HepG2 (cell line): ENCODE measurements at regions not wholly inside any gene's neighbourhood (a gene's known extent, or its start where the extent isn't known, plus 50 kb on each side); places are given as distances from the start of the nearest gene placed in this dataset.

Source experiments
- ATAC-seq: fragments of 200-7000 bp; cut with Tn5 transposase; 3 replicates; pipeline ENCODE4 v1.9.1; 2020; ENCODE audit warnings: mild to moderate bottlenecking, moderate library complexity
- BruUV-seq: library from RNA; stranded (reverse); fragments of 400-500 nt; replicated peaks from 2 replicates; lab custom pipeline; 2021; lab: Mats Ljungman, UMichigan
- CTCF ChIA-PET: fragments of 300-600 bp; formaldehyde crosslinking; extraction: SDS; loops from one replicate; lab custom pipeline; 2021; ENCODE audit warnings: low total read pairs, inconsistent platforms, low intra/inter-chr PET ratio; lab: Yijun Ruan, JAX
- POLR2A ChIA-PET: fragments of 350-600 bp; sonication (Branson Sonifier 250); formaldehyde crosslinking; loops from one replicate; lab custom pipeline; 2020; ENCODE audit warnings: antibody characterized with exemption, inconsistent platforms; lab: Yijun Ruan, JAX
- DNase-seq: peaks from one replicate; pipeline ENCODE4 v3.0.0-alpha.2; 2015; ENCODE audit warnings: low spot score
- FAIRE-seq: peaks from 3 replicates; lab custom pipeline; 2011; peaks lifted over from hg19 to GRCh38; lab: Jason Lieb, UNC
- H2AFZ ChIP-seq: one replicate; pipeline ENCODE4 v1.6.1; 2011; ENCODE audit warnings: low read length, inconsistent platforms
- H3K27ac ChIP-seq: fragments of 300-600 bp; 3 replicates; pipeline ENCODE4 v1.8.0; 2011; ENCODE audit warnings: mixed run types, mild to moderate bottlenecking, mixed read lengths, low read length, inconsistent platforms; ENCODE audit not compliant: insufficient read depth; ENCODE audit errors: extremely low read length
- H3K27me3 ChIP-seq, 2 experiments: fragments of 200-600 bp in 1 of 2; 2 replicates in 1 of 2; 3 replicates in 1 of 2; pipeline versions ENCODE4 v1.6.0 to v1.8.0; 2011; ENCODE audit warnings: low read length in 2 of 2, mild to moderate bottlenecking in 2 of 2, moderate library complexity in 2 of 2, inconsistent platforms in 1 of 2; ENCODE audit not compliant: insufficient read depth in 2 of 2, control insufficient read depth in 1 of 2
- H3K36me3 ChIP-seq, 2 experiments: fragments of 200-600 bp in 1 of 2; replicated peaks in 1 of 2; 2 replicates in 1 of 2; 3 replicates in 1 of 2; pipeline versions ENCODE4 v1.5.1 to v1.8.0; 2011; ENCODE audit warnings: low read length in 2 of 2, inconsistent platforms in 1 of 2; ENCODE audit not compliant: insufficient read depth in 2 of 2, control insufficient read depth in 1 of 2
- H3K4me1 ChIP-seq: 2 replicates; pipeline ENCODE4 v1.5.1; 2012; ENCODE audit warnings: low read length, inconsistent platforms; ENCODE audit not compliant: insufficient read depth
- H3K4me2 ChIP-seq: 2 replicates; pipeline ENCODE4 v1.6.0; 2011; ENCODE audit warnings: low read depth, low read length, inconsistent platforms
- H3K4me3 ChIP-seq, 3 experiments: fragments of 200-600 bp in 1 of 3; sonication (generic), shearing (Covaris generic) in 1 of 3; replicated peaks in 1 of 3; 2 replicates each; pipeline ENCODE4 v1.5.1; 2011 to 2016; ENCODE audit warnings: low read length in 3 of 3, inconsistent platforms in 2 of 3, low read depth in 2 of 3, mild to moderate bottlenecking in 2 of 3, control low read depth in 1 of 3, mixed read lengths in 1 of 3; ENCODE audit not compliant: insufficient read depth in 1 of 3
- H3K79me2 ChIP-seq: one replicate; pipeline ENCODE4 v1.6.1; 2011; ENCODE audit warnings: low read length, inconsistent platforms; ENCODE audit not compliant: insufficient read depth
- H3K9ac ChIP-seq: 2 replicates; pipeline ENCODE4 v1.6.0; 2011; ENCODE audit warnings: mild to moderate bottlenecking, low read depth, low read length, inconsistent platforms; ENCODE audit not compliant: insufficient read depth
- H3K9me3 ChIP-seq: 2 replicates; pipeline ENCODE4 v1.5.1; 2012; ENCODE audit warnings: mild to moderate bottlenecking, low read length
- H4K20me1 ChIP-seq: 2 replicates; pipeline ENCODE4 v1.6.0; 2011; ENCODE audit warnings: inconsistent platforms, mild to moderate bottlenecking, low read length, moderate library complexity; ENCODE audit not compliant: insufficient read depth
- CC2D1A ChIP-seq: sonication (generic); formaldehyde crosslinking; IDR thresholded peaks from 2 replicates; pipeline ENCODE4 v1.8.1; 2023; ENCODE audit warnings: mild to moderate bottlenecking, missing genetic modification reagents
- MIER2 ChIP-seq: IDR thresholded peaks from 2 replicates; pipeline ENCODE4 v1.6.1; 2016; ENCODE audit warnings: missing biosample characterization, missing genetic modification reagents
- PLSCR1 ChIP-seq: sonication (generic); formaldehyde crosslinking; IDR thresholded peaks from 2 replicates; pipeline ENCODE4 v1.5.0; 2020; ENCODE audit warnings: missing genetic modification reagents, mild to moderate bottlenecking, borderline replicate concordance
- TARDBP ChIP-seq: sonication (generic); formaldehyde crosslinking; IDR thresholded peaks from 2 replicates; pipeline ENCODE4 v1.8.0; 2022; ENCODE audit warnings: mild to moderate bottlenecking, missing genetic modification reagents
- THAP11 ChIP-seq: IDR thresholded peaks from 2 replicates; pipeline ENCODE4 v1.6.1; 2016; ENCODE audit warnings: missing biosample characterization, missing genetic modification reagents
- TMF1 ChIP-seq: sonication (generic); formaldehyde crosslinking; IDR thresholded peaks from 2 replicates; pipeline ENCODE4 v1.8.1; 2022; ENCODE audit warnings: low read depth, missing genetic modification reagents
- ZNF510 ChIP-seq: sonication (generic); formaldehyde crosslinking; IDR thresholded peaks from 2 replicates; pipeline ENCODE4 v1.4.0; 2020; ENCODE audit warnings: low read depth, mild to moderate bottlenecking, missing genetic modification reagents
- WGBS: methylation state at CpG from one replicate; pipeline ENCODE4 v1.1.6; 2017; ENCODE audit warnings: low lambda C conversion rate; 5-methylcytosine and 5-hydroxymethylcytosine counted together
- in situ Hi-C: cut with HindIII; loops from 2 replicates; pipeline ENCODE4 v1.10.0; 2017; ENCODE audit warnings: low pct_unique_long_range_greater_than_20kb; ENCODE audit not compliant: extremely low pct_ligation_motif_present
- intact Hi-C: fragments of 100-400 bp; cut with micrococcal nuclease; formaldehyde crosslinking; loops from one replicate; pipeline ENCODE4 v1.10.0; 2022; ENCODE audit not compliant: unreplicated experiment
- TF ChIP-seq, protein P1 (sequence below): sonication (generic); formaldehyde crosslinking; IDR thresholded peaks from 2 replicates; pipeline ENCODE4 v1.4.0; 2020; ENCODE audit warnings: missing genetic modification reagents, low read depth, mild to moderate bottlenecking, borderline replicate concordance

- Histone ChIP-seq H3K4me1 (no peaks in the 10 kb centered on the region), H3K79me2 (no peaks in the 10 kb centered on the region), H3K4me3 (no peak overlapping the region), H3K4me2 (no peak overlapping the region), H4K20me1 (no peaks in the 10 kb centered on the region), H2AFZ (no peak overlapping the region), H3K9me3 (no peaks in the 10 kb centered on the region), H3K27ac (no peak overlapping the region), H3K9ac (no peak overlapping the region), H3K27me3 (no peaks in the 10 kb centered on the region; a peak in 1 of 5 replicates), H3K36me3 (no peaks in the 10 kb centered on the region)
- intact Hi-C loops (no loop called here), in situ Hi-C loops (no loop called here)
- POLR2A ChIA-PET, result no interaction called here
- 58% methylated on average over 5 of the region's 5 CpGs for WGBS
- ATAC-seq (no peak), FAIRE-seq (no peak), DNase-seq (no peak)
- CTCF ChIA-PET, result no interaction called here
- TF ChIP-seq, protein P1, sequence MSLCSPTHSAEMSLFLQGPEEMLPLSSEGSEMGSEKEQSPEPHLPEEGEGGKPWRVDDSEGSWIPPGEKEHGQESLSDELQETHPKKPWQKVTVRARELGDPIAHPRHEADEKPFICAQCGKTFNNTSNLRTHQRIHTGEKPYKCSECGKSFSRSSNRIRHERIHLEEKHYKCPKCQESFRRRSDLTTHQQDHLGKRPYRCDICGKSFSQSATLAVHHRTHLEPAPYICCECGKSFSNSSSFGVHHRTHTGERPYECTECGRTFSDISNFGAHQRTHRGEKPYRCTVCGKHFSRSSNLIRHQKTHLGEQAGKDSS (CRISPR knock-in tag), result no peak
- TF ChIP-seq TMF1 (CRISPR knock-in tag) (no peak), PLSCR1 (CRISPR knock-in tag) (no peak), THAP11 (no peak)
- no TSS peak for BruUV-seq
These were observed 80.5 kb downstream of the CCNA1 start for GRCh38 chr13:36512771-36513170.

DNA sequence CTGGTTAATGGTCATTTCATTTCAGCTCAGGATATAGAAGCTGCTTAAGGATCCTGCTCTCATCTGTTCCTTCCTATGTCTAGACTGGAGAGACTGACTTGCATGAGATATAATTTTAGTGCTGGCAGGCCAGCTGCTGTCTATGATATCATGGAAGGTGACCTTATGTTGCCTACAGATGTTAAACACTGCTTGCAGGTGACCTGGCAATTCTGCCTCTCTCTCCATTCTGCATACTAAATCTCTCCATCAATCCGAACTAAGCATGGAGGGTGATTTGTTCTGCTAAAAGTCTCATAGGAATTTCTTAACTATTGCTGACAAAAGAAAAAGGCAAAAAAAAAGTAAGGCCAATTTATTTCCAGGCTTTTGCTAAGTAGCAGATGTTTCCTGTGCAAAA, 81.0 kb downstream of the CCNA1 start:
- Histone ChIP-seq H3K4me1 (no peaks in the 10 kb centered on the region), H3K27me3 (no peaks in the 10 kb centered on the region; a peak in 1 of 5 replicates), H3K36me3 (no peaks in the 10 kb centered on the region), H3K79me2 (no peaks in the 10 kb centered on the region), H3K27ac (no peak overlapping the region), H3K4me3 (no peak overlapping the region), H3K4me2 (no peak overlapping the region), H2AFZ (no peak overlapping the region), H3K9me3 (no peaks in the 10 kb centered on the region), H4K20me1 (no peaks in the 10 kb centered on the region), H3K9ac (no peak overlapping the region)
- 9% methylated on average over 1 of the region's 1 CpG for WGBS
- TF ChIP-seq TARDBP (CRISPR knock-in tag) (no peak), ZNF510 (CRISPR knock-in tag) (no peak), MIER2 (CRISPR knock-in tag) (no peak), CC2D1A (no peak)
- ChIA-PET CTCF (no interaction called here), POLR2A (no interaction called here)
- intact Hi-C loops, result no loop called here
- no TSS peak for BruUV-seq
- ATAC-seq (no peak), DNase-seq (no peak), FAIRE-seq (no peak)
- in situ Hi-C loops, result no loop called here
